Peyer's patch (tissue), 4 donors: ENCODE measurements at regions not wholly inside any gene's neighbourhood (a gene's known extent, or its start where the extent isn't known, plus 50 kb on each side); places are given as distances from the start of the nearest gene placed in this dataset.

Experiments
- DNase-seq, 3 donors: peaks; one replicate each; pipeline ENCODE4 v3.0.0-alpha.2; 2017 to 2019
- H3K27ac ChIP-seq, 4 donors: fragments of 200-600 bp; sonication (generic); one replicate each; pipeline ENCODE4 v1.5.1; 2016 to 2019
- H3K27me3 ChIP-seq, 2 donors: fragments of 200-600 bp; sonication (generic); one replicate each; pipeline ENCODE4 v1.5.1; 2019
- H3K36me3 ChIP-seq, 3 donors: fragments of 200-600 bp; sonication (generic); one replicate each; pipeline ENCODE4 v1.5.1; 2016 to 2019
- H3K4me1 ChIP-seq, 4 donors: fragments of 200-600 bp; sonication (generic); one replicate each; pipeline ENCODE4 v1.5.1; 2016 to 2019
- H3K4me3 ChIP-seq, 4 donors: fragments of 200-600 bp; sonication (generic); 1 replicate in 3 of 4; 2 replicates in 1 of 4; pipeline ENCODE4 v1.5.1; 2016 to 2019; ENCODE audit warnings: mild to moderate bottlenecking in 1 of 4
- H3K9me3 ChIP-seq, 4 donors: fragments of 200-600 bp; sonication (generic); one replicate each; pipeline ENCODE4 v1.5.1; 2016 to 2019; ENCODE audit warnings: mild to moderate bottlenecking in 1 of 4
- POLR2A ChIP-seq, 2 donors: fragments of 450-650 bp; IDR thresholded peaks; one replicate each; pipeline ENCODE4 v1.5.1; 2017; ENCODE audit warnings: antibody characterized with exemption in 2 of 2, mild to moderate bottlenecking in 2 of 2, moderate library complexity in 2 of 2
- TF ChIP-seq, protein P1 (sequence below), 6 experiments: fragments of 450-650 bp in 4 of 6; fragments of 200-600 bp in 2 of 6; sonication (generic) in 1 of 6; IDR thresholded peaks; one replicate each; pipeline ENCODE4 v1.5.1; 2017 to 2019; ENCODE audit warnings: antibody characterized with exemption in 6 of 6, mild to moderate bottlenecking in 3 of 6, moderate library complexity in 1 of 6

DNA sequence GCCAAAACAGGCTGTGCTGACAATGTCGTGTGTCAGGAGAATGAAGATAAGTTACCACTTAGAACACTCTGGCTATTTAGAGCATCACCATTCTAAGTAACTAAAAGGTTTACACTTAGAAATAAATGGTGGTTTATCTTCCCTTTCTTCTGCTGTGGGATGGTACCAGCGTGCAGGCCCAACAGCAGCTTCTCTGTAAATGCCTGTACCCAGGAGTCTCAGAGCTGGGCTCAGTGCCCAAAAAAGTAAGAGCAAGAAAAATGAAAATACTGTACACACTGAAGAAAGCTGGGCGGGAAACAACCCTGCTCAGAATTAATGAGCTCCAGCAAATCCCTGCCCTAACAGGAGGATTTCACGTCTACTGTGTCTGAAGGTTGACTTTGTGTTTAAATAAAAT is 206.5 kb downstream of the MFSD1 start:
- no peak for DNase-seq
- Histone ChIP-seq H3K27ac (no peak overlapping the region), H3K36me3 (no peaks in the 10 kb centered on the region), H3K4me3 (no peak overlapping the region), H3K9me3 (no peaks in the 10 kb centered on the region), H3K27me3 (no peaks in the 10 kb centered on the region), H3K4me1 (no peaks in the 10 kb centered on the region)
- TF ChIP-seq, protein P1, sequence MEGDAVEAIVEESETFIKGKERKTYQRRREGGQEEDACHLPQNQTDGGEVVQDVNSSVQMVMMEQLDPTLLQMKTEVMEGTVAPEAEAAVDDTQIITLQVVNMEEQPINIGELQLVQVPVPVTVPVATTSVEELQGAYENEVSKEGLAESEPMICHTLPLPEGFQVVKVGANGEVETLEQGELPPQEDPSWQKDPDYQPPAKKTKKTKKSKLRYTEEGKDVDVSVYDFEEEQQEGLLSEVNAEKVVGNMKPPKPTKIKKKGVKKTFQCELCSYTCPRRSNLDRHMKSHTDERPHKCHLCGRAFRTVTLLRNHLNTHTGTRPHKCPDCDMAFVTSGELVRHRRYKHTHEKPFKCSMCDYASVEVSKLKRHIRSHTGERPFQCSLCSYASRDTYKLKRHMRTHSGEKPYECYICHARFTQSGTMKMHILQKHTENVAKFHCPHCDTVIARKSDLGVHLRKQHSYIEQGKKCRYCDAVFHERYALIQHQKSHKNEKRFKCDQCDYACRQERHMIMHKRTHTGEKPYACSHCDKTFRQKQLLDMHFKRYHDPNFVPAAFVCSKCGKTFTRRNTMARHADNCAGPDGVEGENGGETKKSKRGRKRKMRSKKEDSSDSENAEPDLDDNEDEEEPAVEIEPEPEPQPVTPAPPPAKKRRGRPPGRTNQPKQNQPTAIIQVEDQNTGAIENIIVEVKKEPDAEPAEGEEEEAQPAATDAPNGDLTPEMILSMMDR (IDR thresholded peaks at IDR 0.05), result no peak
- no peak for TF ChIP-seq POLR2A (IDR thresholded peaks at IDR 0.05)

DNA sequence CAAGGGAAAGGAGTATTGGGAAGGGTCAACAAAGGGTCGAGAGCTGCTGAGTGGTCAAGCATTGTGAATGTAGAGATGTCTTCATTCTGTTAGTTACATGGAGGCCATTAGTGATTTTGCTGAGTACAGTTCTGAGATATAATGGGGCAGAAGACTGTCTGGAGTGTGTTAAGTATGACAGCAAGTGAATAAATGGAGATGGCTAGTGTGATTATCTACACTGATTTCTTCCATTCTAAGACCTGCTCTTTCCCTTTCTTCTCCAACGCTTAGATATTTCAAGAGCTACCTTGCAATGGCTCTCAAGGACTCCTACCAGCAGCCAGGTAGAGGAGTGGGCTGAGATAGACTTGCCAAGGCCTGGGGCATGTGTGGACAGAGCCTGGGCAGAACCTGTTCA is 216.5 kb downstream of the MFSD1 start:
- Histone ChIP-seq H3K27ac (no peak overlapping the region), H3K36me3 (no peaks in the 10 kb centered on the region), H3K9me3 (peaks cover 0 to 12% (median 4%) of the 10 kb centered on the region in 4 donors), H3K4me1 (no peaks in the 10 kb centered on the region), H3K4me3 (no peak overlapping the region), H3K27me3 (no peaks in the 10 kb centered on the region)
- TF ChIP-seq POLR2A (IDR thresholded peaks at IDR 0.05), result no peak
- TF ChIP-seq, protein P1 (IDR thresholded peaks at IDR 0.05), result no peak
- no peak for DNase-seq

DNA sequence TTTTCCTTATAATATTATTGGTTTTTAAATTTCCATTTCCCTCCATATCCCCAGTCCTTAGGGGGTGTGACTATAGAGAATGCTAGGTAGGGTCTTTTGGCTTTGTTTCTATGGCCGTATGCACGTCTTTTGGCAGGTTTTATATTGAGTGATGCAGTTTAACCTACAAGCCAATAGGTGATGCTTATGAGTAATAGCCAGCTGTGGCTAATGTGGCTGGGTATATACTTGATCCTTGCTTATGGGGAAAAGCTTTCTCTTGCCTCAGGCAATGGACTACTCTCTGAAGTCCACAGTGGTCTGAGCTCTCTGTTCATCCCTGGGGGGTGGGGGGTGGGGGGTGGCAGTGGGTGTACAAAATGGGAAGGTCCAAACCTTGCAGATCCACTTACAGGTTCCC is 223.9 kb downstream of the MFSD1 start:
- DNase-seq, result no peak
- Histone ChIP-seq H3K9me3 (peaks cover 0 to 12% (median 4%) of the 10 kb centered on the region in 4 donors), H3K4me1 (no peaks in the 10 kb centered on the region), H3K27me3 (no peaks in the 10 kb centered on the region), H3K27ac (no peak overlapping the region), H3K4me3 (no peak overlapping the region), H3K36me3 (no peaks in the 10 kb centered on the region)
- no peak for TF ChIP-seq POLR2A (IDR thresholded peaks at IDR 0.05)
- TF ChIP-seq, protein P1 (IDR thresholded peaks at IDR 0.05), result no peak

DNA sequence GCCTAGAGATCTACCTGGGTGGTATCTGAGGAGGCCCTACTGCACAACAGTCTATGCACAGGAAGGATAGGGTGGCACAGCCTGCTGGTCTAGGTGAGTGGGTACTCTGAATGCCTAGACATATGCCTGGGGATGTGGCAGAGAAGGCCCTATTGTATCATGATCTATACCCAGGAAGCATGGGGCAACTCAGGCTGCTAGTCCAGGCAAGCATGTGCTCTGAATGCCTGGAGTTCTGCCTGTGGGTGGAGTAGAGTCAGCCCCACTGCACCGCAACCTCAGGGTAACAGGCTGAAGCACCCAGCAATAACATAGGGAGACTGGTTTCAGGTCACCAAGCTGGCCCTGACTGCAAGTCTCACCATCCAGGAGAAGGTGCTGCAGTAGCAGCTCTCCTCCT is 224.7 kb downstream of the MFSD1 start:
- no peak for DNase-seq
- TF ChIP-seq, protein P1 (IDR thresholded peaks at IDR 0.05), result no peak
- no peak for TF ChIP-seq POLR2A (IDR thresholded peaks at IDR 0.05)
- Histone ChIP-seq H3K36me3 (no peaks in the 10 kb centered on the region), H3K27ac (no peak overlapping the region), H3K27me3 (no peaks in the 10 kb centered on the region), H3K9me3 (peaks cover 0 to 12% (median 4%) of the 10 kb centered on the region in 4 donors), H3K4me1 (no peaks in the 10 kb centered on the region), H3K4me3 (no peak overlapping the region)

DNA sequence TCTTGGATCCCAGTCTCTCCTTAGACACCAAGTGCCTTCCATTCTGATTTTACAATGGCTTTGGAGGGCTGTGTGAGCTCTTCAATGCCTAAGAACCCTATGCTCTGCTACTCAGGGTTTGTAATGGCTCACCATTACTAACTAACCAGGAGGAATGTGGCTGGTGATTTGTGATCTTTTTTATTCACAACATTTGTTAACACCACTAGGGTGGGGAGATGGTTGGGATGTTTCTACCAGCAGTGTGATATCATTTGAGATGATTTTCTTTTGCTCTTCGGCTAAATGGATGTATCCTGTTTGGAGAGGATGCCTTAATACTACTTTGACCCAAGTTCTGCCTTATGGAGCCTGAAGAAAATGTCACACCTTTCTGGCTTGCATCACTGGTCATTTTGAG is 226.9 kb downstream of the MFSD1 start:
- Histone ChIP-seq H3K27ac (no peak overlapping the region), H3K36me3 (no peaks in the 10 kb centered on the region), H3K4me1 (no peaks in the 10 kb centered on the region), H3K4me3 (no peak overlapping the region), H3K9me3 (no peaks in the 10 kb centered on the region), H3K27me3 (no peaks in the 10 kb centered on the region)
- no peak for TF ChIP-seq POLR2A (IDR thresholded peaks at IDR 0.05)
- TF ChIP-seq, protein P1 (IDR thresholded peaks at IDR 0.05), result no peak
- no peak for DNase-seq
